ENCODE measurements at regions not wholly inside any gene's neighbourhood (a gene's known extent, or its start where the extent isn't known, plus 50 kb on each side); places are given as distances from the start of the nearest gene placed in this dataset.

DNA sequence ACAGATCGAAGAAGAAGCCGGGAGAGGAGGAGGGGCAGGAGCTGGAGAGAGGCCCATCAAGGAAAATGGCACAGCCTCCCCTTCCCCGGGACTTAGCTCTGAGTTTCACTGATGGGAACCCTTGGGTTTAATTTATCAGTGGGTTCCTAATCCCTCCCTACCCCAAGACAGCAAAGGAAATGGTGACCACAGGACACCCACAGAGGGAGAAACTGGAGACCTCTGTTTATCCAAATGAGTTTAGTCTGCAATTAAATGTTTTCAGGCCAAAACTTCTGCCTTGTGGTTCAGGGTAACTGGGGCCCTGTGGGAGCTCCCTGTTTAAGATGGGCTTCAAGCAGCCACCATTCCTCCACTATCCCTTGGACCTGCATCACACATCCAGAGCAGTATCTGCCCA, 190.8 kb upstream of the TOPAZ1 start:
- no peak for DNase-seq (ENCODE audit: low spot score)

DNA sequence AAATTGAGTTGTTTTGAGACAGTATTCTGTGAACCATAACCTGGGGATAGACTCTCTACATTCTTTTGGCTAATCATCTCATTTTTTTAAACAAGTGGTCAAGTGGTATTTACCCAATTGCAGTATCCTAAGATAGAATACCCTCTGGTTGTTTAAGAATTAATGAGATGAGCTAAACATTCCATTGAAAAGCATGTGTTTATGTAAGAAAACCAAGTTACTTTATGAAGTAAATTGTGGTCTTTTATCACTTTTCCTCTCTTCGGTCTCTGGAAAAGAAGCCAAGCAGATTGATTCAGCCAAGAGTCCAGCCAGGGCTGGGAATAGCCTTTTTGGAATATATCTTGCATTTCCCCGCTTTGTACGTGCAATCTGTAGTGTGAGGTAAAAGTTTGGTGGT, 185.7 kb upstream of the TOPAZ1 start:
- DNase-seq (ENCODE audit: low spot score) = no peak

DNA sequence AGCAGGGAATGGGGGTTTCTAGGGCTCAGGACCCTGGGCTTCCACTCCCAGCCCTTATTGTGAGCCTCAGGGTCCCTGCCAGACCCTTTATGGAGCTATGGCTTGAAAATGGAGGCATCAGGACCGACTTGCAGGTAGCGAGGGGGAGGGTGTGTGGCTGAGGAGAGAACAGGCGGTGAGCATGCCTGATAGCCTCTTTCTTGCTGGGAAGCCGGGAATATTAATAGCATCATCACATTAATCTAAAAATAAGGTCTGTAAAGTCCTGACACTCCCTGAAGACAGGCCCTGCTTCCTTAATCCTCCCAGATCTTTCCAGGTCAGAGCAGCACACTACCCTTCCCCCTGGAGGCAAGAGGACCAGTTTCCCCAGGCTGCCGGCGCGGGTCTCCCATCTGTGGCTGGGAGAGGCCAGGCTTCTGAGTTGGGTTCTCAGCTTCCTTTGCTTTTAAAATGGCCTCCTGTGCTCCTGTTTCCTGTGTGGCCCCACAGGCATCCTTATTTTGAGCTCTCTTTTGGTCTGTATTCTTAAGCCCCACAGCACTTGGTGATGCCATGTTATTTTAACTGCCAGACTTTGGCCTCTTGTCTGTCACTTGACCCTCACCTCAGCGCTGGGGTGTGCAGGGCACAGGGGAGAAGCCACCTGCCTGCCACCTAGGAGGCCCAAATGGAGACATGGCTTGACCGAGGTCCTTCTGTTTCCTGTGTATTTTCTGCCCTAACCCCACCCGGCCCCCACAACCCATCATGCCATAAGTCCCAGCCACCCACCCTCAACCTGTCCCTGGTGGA, 185.0 kb upstream of the TOPAZ1 start:
- no peak for DNase-seq (ENCODE audit: low spot score)

DNA sequence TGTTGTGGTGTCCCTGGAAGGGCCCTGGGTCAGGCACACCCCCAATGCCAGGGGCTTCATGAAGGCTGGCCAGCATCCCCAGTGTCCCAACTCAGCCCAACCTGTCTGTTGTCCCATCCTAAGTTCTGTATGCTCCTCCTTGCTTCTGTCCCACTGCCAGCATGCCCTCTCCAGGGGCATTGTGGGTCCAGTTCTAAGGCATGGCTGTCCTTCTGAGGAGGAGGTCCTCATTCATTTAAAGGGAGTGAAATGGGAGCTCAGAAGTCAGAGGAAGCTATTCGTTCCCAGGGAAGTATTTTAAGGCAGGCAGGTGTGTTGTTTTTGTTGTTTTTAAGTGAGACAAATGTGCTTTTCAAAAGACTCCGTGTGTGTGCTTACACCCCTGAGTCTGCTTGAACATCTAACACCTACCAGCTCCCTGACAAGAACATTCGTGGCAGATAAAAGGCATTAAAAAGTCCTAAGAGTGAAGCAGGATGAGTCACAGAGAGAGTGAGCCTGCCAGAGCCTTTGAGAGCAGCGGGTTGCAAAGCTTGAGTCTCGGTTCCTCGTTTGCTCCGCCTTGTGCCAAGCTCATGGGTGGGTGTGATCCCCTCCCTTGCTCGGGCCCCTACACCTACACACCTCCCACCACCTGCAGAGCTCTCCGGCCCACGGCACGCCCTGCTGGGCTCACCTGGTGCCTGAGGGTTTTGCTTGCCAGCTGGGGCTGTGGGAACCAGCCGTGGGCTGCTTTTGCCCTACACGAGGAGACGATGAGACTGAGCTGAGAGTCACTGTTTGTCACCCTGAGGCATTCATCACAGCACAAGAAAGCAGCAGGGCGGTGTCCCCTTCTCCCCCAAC, 183.4 kb upstream of the TOPAZ1 start:
- DNase-seq (ENCODE audit: low spot score) = no peak

DNA sequence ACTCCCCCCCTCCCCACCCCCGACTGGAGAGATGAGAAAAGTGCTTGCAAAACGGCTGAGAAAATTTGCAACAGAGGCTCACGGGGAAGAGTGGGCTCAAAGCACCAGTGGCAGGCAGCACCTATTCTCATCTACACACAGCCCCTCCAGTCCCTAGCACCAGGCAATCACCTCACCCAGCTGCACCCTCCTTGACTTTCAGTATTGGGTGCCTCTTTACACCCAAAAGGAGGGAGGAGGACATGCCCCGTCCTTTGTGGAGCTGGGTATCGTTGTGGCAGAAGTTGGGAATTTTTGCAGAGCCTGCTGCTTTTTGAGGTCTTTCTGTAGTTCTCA, 182.8 kb upstream of the TOPAZ1 start:
- no peak for DNase-seq (ENCODE audit: low spot score)

DNA sequence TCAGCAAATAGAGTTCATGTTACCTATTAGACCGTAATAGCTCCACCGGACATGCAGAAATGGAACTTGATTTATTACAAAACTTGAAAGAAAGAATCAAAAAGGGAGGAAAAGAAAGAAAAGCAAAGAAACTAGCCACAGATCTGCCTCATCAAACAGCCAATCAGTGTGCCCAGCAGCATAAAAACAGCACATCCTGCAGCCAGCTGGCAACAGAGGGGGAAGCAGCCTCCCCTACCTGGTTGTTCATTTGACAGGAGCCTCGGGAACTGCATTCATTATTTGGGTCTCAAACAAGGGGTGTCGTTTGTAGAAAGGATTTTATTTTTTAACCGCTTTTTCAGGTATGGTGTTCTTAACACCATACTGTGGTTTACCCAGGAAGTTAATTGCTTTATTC, 181.5 kb upstream of the TOPAZ1 start:
- no peak for DNase-seq (ENCODE audit: low spot score)

DNA sequence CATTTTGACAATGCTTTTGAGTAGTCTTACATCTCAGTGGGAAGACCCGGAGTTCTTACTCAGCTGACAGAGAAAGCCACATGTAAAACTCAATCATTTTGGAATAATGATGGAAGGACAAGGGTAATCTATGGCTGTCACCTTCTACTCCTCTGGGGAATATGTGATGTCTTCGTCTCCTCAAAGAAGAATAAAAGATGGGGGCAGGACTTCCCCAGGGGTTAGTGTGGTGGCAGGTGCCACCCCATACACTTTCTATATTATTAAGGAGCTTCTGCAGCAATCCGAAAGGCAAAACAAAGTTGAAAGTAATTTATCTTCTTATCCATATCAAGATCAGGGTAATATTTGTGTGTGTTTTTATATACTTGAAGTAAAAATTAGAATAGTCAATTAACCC, 180.4 kb upstream of the TOPAZ1 start:
- DNase-seq (ENCODE audit: low spot score) = no peak

DNA sequence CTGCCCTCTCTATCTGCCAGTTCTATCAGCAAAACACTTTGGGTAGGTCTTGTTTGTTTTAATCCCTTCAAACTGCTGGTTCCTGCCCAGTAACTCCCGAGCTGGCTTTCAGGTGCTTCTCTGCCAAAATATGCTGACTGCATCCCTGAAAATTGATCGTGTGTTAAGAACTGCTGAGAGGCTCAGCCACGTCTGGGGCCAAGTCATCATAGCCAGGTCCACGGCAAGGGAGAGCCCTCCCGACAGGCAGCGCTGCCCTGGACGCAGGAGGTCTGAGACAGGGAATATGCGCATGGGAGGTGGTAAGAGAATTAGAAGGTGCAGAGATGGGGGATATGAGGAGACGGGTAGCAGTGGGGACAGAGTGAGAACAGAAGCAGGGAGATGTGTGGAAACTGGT, 179.7 kb upstream of the TOPAZ1 start:
- no peak for DNase-seq (ENCODE audit: low spot score)

DNA sequence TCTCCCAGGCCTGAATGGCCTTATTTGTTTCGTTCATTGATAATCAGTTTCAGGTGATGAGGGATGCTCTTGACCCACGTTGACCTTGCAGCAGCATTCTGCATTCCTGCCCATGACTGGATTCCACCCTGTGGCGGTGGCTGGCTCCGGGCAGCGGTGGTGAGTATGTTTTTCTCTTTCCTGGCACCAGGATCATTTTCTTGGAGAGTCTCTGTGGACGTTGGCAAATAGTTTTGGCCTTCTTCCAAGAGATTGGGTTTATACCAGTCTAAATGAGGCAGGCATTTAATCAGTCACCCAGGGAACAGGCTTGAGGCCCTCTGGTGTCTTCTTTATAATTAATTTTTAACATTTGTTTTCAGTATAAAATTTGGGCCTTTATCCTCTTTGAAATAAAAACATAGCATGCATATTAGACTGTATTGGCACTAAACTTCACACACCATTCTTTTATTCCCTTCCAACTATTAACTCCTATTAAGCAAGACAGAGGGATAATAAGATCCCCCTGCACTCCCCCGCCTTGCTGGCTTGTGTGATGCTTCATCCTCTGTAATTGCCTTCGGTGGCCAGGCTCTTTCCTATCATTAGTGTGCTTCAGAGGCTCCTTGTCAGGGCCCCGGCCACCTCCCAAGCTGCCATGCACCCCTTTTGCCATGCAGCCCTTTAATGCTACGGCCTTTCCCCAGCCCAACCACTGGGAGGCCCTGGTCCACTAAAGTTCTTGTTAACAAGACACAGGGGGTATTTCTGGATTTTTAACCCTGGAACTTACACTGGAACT, 176.2 kb upstream of the TOPAZ1 start:
- DNase-seq (ENCODE audit: low spot score) = no peak

DNA sequence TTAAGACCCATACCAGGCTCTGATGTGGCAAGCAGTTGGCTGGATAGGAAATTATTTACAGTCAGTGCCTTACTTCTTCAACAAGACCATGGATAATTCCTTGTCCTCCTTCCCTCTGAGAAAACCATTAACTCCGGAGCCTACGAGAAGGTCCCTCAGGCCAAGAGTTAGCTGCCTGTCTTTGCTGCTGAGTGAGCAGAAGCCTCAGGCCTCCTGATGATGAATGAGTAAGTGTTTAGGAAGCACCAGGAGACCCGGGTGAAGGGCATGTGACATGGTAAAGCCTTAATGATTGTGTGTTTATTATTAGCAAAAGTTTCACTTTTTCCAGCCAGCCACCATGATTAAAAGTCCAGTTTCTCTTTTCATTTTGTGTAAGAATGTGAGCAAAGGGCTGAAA, 174.9 kb upstream of the TOPAZ1 start:
- no peak for DNase-seq (ENCODE audit: low spot score)

DNA sequence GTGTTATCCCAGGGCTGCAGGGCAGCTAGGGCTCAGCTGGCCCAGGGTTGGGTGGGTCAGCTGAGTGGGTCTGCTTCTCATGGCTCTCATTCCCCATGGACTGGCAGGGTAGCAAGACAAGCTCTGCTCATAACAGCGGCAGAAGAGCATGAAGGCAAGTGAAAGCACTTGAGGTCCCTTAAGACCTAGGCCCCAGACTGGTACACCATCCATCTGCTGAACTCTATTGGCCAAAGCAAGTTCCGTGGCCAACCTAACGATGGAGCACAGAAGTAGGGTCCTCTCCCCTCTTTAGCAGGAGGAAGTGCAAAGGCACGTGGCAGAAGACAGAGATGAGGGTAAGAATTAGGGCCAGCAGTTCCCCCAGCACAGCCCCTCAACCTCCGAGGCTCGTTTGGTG, 174.3 kb upstream of the TOPAZ1 start:
- DNase-seq (ENCODE audit: low spot score) = no peak

DNA sequence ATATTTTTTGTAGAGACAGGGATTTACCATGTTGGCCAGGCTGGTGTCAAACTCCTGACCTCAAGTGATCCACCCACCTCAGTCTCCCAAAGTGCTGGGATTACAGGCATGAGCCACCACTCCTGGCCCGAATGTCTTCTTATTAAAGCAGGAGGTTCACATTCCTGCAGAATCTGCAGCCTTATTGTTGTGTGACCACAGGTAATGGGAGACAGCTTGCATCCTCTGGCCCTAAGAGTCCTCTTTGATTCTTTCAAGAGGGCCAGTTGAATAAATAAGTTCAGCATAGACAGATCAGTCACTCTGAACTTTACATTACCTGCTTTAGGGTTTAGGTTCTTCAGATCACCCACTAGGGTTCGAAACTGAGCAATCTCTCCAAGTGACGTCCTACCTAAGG, 172.9 kb upstream of the TOPAZ1 start:
- DNase-seq (ENCODE audit: low spot score) = no peak

DNA sequence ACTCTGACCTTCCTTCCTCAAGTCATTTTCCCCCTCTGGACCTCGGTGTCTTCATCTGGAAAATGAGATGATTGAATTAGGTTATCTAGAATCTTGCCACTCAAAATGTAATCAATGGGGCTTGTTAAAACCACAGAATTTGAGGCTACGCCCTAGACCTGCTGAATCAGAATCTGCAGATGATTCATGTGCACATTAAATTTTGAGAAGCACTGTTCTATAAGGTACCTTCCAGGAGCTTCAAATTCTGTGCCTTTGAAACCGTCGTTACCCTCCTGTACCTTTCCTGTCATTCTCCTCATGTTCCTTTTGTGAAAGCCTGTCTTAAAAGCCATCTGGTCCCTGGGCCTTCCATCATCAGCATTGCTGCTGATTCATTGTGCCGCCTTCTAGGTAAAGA, 172.4 kb upstream of the TOPAZ1 start:
- DNase-seq (ENCODE audit: low spot score) = no peak

DNA sequence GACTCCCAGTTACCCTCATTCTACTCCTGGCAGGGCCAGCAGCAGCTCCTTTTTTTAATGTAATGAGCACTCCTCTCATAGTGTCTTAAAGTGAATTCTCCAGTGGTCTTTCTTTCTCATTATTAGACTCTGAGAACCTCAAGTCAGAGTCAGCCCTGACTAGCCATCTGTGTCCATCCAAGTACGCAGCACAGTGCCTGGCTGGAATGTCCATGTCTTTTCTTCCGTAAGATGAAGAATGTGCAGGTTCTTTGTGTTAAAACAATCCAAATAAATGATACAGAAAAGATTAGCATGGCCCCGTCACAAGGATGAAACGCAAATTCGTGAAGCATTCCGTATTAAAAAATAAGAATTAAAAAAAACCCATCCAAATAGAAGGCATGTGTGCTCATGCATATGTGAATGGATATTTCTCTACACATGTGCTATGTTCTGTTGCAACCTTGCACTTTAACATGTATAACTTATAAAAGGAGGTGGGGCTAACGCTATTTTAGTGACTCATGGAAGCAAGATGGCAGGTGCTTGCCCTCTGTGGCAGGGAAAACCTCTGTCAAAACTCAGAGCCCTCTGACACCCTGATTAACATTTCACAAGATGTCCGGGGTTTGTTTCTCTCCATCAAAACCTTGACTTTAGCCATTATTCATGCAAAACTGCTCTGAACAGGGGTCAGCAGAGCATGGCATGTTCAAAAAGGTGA, 170.7 kb upstream of the TOPAZ1 start:
- DNase-seq (ENCODE audit: low spot score) = no peak

DNA sequence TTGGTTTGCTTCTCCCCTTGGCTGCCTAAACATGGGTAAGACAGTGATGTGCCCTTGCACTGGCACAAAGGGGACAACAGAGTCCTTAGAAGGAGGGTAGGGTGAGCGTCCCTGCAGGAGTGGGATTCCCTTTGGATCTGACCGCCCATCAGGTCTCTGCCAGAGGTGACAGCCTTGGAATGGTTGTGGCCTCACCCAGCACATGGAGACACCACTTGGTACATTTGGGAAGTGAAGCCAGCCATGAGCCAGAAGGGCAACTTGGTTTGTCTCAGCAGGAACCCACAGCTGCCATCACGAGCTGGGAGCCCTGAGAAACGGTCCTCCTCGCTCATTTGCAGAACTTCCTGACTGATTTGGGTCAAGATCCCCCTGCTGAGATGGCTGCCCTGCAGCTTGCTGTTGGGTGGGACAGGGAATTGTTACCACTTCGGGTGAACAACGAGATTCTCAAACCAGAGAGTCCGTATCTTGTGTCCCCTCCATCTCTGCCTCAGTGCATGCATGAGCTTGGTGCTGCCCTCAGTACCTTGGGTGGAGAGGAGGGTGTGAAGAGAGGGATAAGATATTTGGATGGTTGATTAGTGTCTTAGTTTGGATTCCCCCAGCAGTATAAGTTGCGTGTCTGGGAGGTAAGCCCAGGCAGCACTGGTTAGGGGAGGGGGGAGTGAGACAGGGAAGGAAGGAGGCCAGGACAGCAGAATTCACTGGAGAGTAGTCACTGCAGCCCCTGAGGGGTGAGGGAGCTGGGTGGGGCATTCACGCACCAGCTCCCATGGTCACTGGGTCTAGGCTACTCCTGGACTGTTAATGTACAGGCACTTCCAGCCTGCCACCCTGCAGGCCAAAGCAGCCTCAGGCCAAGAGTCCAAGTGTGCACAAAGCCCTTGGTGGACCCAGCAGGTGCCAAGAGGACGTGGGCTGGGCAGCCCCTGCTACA, 168.8 kb upstream of the TOPAZ1 start:
- DNase-seq (ENCODE audit: low spot score) = no peak

DNA sequence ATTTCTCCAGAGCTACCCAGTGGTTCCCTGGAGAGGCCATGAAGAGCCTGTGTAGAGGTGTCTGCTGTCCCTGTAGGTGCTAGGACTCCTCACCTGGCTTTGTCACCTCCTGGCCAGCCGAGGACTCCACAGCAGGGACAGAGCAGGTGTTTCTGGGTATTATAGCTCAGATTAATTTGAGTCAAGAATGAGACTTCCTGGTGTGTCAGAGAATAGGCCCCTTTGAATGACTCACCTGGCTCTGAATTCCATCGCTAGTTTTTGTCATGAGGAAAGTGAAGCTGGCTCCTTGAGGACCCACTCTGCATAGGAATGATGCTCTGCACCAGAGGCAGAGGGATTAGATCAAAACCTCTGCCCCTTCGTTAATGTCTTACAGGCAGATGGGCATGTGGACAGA, 167.5 kb upstream of the TOPAZ1 start:
- no peak for DNase-seq (ENCODE audit: low spot score)

DNA sequence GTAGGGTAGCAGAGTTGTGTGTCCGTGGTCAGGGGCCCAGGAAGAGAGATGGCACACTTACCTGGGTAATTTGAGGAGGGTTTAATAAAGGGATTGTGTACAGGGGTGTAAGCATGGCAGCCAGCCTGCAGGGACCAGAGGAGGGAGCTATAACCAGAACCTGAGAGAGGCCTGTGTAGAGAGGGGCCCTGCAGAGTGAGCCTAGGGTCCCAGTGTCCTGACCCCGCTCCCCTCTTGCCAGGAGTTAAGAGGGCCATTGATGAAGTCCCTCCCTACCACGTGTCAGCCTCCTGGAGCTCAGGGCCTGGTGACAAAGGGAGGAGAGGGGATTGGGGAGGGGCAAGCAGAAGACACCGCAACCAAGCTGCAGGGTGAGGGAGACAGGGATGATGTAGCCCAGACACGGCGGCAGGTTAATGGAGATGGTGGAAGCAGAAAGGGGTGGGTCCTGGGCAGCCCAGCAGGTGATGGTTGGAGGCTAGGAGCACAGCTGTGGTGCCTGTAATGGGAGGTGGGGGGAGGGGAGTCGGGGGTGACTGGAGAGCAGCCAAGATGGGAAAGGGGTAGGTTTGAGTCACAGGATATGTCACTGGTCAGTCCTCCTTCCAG, 165.4 kb upstream of the TOPAZ1 start:
- DNase-seq (ENCODE audit: low spot score) = no peak

DNA sequence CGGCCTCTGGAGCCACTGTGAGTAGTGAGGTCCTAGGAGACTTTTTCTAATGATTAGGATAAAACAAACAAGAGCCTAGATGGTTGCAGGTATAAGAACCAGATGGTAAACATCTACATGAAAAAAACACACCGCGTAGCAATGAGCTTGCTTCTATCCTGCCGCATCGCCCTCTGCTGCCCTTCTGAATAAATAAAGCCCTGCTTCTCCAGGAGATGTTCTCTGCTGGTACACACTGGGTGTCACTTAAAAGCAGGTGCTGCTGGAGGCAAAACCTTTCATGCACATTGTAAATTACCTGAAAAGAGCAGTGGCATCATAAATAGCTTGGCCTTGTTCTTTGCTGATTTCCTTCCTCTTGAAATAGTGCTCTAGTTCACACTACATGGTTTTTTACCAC, 164.4 kb upstream of the TOPAZ1 start:
- DNase-seq (ENCODE audit: low spot score) = no peak

DNA sequence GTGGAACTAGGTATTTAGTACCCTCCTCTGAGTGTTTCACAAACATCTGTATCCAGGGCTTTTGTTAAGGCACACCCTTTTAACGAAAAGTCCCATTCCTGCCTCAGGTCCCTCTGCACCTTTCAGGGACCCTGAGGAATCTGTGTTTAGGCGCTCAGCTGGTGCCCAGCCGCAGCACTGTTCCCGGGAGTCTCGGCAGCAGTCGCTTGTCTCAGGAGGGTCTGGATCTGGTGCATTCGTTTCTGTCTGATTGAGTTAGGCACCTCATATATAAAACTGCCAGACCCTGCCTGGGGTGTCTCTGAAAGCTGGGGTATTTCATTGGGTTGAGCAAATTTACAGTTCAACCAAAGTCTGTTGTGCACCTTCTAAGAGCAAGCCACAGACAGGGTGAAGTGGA, 162.8 kb upstream of the TOPAZ1 start:
- no peak for DNase-seq (ENCODE audit: low spot score)

DNA sequence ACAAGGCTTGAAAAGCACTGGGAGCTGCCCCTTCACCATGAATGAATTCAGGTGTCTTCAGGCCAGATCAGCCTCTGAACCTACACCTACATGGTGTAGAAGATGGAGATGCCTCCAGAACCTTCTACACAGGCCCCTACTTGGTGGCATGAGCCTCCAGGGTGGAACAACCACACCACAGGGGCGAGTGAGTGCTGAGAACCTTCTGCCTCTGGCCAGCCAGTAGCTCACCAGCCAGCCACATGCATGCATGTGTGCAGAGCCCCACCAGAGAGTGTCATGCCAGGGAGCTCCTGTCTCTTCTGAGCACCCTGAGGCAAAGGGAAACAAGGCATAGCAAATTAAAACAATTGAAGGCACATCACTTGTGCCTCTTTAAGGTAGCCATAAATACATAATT, 161.8 kb upstream of the TOPAZ1 start:
- DNase-seq (ENCODE audit: low spot score) = no peak
